Epithelial cell of proximal tubule (primary cell): ENCODE measurements at regions not wholly inside any gene's neighbourhood (a gene's known extent, or its start where the extent isn't known, plus 50 kb on each side); places are given as distances from the start of the nearest gene placed in this dataset.

Experiments used
- DNase-seq: peaks from one replicate; pipeline ENCODE4 v3.0.0-alpha.2; 2011; ENCODE audit warnings: low read depth
- H3K4me3 ChIP-seq: 2 replicates; pipeline ENCODE4 v1.5.1; 2011; ENCODE audit warnings: low read depth, mild to moderate bottlenecking, low read length
- TF ChIP-seq, protein P1 (sequence below): conservative IDR thresholded peaks from 2 replicates; pipeline ENCODE4 v1.5.1; 2012; ENCODE audit warnings: low read depth, mild to moderate bottlenecking, low read length

- DNase-seq, result no peak
- no peak overlapping the region for H3K4me3 ChIP-seq
- TF ChIP-seq, protein P1, sequence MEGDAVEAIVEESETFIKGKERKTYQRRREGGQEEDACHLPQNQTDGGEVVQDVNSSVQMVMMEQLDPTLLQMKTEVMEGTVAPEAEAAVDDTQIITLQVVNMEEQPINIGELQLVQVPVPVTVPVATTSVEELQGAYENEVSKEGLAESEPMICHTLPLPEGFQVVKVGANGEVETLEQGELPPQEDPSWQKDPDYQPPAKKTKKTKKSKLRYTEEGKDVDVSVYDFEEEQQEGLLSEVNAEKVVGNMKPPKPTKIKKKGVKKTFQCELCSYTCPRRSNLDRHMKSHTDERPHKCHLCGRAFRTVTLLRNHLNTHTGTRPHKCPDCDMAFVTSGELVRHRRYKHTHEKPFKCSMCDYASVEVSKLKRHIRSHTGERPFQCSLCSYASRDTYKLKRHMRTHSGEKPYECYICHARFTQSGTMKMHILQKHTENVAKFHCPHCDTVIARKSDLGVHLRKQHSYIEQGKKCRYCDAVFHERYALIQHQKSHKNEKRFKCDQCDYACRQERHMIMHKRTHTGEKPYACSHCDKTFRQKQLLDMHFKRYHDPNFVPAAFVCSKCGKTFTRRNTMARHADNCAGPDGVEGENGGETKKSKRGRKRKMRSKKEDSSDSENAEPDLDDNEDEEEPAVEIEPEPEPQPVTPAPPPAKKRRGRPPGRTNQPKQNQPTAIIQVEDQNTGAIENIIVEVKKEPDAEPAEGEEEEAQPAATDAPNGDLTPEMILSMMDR, result no peak
These were observed 283.6 kb upstream of the PRDM9 start for GRCh38 chr5:23223846-23224245.

GRCh38 chr5:23221831-23222230 lies 285.6 kb upstream of the PRDM9 start:
- no peak for DNase-seq
- H3K4me3 ChIP-seq, result no peak overlapping the region
- TF ChIP-seq, protein P1, result no peak

GRCh38 chr5:23217159-23217558 lies 290.2 kb upstream of the PRDM9 start:
- DNase-seq, result no peak
- TF ChIP-seq, protein P1, result no peak
- no peak overlapping the region for H3K4me3 ChIP-seq

DNA sequence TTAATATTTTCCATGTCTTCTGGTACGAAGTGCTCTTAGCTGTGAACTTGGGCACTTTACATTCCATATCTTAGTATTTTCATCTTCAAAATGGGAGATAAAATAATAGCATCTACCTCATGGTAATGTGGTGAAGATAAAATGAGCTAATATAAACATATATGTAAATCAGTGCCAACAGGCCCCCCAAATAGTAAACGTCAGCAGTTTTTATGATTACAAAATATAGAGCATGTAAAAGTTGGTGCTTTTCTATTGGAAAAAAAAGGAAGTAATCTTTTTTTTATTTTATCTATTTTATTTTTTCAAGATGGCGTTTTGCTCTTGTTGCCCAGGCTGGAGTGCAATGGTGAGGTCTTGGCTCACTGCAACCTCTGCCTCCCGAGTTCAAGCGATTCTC lies 291.1 kb upstream of the PRDM9 start:
- DNase-seq, result no peak
- TF ChIP-seq, protein P1, result no peak

GRCh38 chr5:23208959-23209431 lies 298.4 kb upstream of the PRDM9 start:
- TF ChIP-seq, protein P1, result peak; percentile 90
- no peak overlapping the region for H3K4me3 ChIP-seq
- peak; percentile 32 for DNase-seq

More for the DNA sequence above, 291.1 kb upstream of the PRDM9 start:
- H3K4me3 ChIP-seq, result no peak overlapping the region

DNA sequence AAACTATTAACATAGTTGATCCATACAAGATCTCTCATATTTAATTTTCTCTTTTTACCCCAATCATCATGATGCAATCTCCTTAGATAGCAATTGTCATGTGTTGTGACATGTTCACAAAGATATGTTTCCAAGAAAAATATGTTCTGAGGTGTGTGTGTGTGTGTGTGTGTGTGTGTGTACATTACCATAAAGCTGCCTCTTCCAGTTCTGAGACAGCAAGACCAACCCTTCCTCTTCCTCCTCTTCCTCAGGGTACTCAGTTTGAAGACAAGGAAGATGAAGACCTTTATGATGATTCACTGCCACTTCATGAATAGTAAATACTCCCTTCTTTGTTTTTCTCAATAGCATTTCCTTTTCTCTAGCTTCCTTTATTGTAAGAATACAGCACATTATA lies 303.3 kb upstream of the PRDM9 start:
- no peak for DNase-seq
- TF ChIP-seq, protein P1, result no peak
- H3K4me3 ChIP-seq, result no peak overlapping the region

DNA sequence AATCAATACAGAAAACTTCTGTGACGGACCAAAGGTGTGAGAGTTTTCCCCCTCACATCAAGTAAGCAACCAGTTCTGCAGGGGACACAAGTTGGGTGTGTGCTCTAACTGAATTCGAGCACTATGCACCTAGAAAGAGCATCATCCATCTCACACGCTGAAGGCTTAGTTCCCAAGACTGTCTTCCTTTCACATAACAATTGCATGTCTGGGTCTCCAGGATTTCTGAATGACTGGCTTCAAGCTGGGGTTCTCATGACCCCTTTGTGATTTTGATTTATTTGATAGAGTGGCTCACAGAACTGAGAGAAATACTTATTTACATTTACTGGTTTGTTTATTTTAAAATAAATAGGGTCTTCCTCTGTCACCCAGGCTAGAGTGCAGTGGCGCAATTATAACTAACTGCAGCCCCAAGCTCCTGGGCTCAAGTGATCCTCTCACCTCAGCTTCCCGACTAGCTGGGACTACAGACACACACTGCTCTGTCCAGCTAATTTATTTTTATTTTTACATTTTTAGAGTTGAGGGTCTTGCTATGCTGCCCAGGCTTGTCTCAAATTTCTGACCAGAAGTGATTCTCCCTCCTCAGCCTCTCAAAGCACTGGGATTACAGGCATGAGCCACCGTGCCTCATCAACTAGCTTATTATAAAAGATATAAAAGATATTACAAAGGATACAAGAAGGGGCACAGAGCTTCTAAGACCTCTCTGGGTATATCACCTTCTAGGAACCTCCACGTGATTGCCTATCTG lies 316.7 kb upstream of the CDH12 start:
- TF ChIP-seq, protein P1, result no peak
- DNase-seq, result no peak
- H3K4me3 ChIP-seq, result no peak overlapping the region
